ENCODE measurements at regions not wholly inside any gene's neighbourhood (a gene's known extent, or its start where the extent isn't known, plus 50 kb on each side); places are given as distances from the start of the nearest gene placed in this dataset.

DNA sequence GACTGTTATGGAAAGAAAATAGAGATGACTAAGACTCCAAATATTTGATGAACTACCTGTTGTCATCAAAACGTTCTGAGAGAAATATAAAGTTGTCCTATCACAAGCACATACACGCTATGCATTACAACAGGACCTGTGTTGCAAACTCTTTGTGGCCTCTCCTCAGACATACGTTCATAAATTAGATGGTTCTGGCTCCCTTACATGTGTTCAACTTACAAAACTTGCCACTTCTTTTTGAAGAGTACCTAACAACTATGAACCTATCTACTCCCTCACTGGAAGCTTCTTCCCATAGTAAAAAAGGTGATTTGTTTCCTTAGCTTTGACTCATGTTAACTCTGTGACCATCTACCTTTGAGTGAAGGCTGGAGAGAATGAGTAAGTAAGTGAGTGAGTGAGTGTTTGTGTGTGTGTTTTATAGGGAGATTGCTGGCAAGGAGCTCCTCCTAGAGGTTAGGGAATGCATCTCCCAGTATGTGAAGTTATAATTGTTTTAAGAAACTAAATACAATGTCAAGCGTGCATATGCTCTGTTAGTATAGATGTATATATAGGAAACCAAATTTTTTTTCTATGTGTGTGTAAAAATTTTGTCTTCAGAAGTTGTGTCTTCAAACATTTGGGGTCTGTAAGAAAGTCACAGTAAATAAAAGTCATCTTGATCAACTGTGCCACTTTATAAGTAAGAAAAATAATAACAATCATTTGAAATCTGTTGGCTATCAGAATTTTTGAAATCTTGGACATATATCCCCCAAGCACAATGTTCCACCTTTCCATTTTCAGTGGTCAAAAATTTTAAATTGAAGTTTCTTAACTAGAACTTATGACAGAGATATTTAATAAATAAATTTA, 1211.1 kb upstream of the GJE1 start:
- peak; percentile 1 to 82 for DNase-seq (ENCODE audit: low read depth in 1 of 2, low spot score in 1 of 2)
- no peak for TF ChIP-seq JUND (IDR thresholded peaks at IDR 0.05; ENCODE audit: low read depth)

DNA sequence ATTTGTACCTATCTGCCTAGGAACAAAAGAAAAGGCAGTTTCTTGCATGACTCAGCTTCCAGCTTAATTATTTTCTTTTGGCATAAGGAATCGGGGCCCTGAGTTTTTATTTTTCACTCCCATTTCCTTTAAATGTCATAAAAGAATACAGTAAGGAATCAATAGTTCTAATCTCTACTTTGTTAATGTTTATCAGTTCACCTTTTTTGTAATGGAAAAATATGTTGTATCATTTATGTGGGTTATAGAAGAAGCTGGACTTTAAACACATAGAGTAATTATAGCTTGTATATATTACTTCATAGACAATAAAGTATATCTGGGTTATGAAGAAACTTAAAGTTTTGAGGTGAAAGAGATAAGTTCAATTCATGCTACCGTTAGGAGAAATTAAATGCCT, 1214.8 kb upstream of the GJE1 start:
- in situ Hi-C loops (cut with HindIII; ENCODE audit: low pct_unique_long_range_greater_than_20kb, low sequenced_read_pairs): no loop called here
- no peak for DNase-seq (ENCODE audit: low read depth in 1 of 2, low spot score in 1 of 2)
- TF ChIP-seq JUND (IDR thresholded peaks at IDR 0.05; ENCODE audit: low read depth): no peak

More for the DNA sequence above, 1211.1 kb upstream of the GJE1 start:
- in situ Hi-C loops (cut with HindIII; ENCODE audit: low pct_unique_long_range_greater_than_20kb, low sequenced_read_pairs): no loop called here

DNA sequence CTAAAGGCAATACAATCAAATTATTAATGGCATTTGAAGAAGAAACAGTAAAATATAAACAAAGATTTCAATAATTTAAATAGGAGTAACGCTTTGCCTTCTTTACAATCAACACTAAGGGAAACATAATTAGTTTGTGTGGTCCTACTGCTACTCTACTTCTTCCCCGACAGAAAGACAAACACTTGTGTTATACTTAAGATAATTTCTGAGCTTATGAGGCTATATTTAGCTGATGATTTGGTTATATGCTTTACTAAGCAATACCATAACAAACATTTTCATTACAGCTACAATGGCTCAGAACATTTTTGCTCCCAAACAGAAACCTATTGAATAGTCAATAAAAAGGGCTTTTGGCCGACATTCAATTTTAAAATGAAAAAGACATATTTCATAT, 1217.2 kb upstream of the GJE1 start:
- in situ Hi-C loops (cut with HindIII; ENCODE audit: low pct_unique_long_range_greater_than_20kb, low sequenced_read_pairs): no loop called here
- DNase-seq (ENCODE audit: low read depth in 1 of 2, low spot score in 1 of 2): no peak
- TF ChIP-seq JUND (IDR thresholded peaks at IDR 0.05; ENCODE audit: low read depth): no peak

DNA sequence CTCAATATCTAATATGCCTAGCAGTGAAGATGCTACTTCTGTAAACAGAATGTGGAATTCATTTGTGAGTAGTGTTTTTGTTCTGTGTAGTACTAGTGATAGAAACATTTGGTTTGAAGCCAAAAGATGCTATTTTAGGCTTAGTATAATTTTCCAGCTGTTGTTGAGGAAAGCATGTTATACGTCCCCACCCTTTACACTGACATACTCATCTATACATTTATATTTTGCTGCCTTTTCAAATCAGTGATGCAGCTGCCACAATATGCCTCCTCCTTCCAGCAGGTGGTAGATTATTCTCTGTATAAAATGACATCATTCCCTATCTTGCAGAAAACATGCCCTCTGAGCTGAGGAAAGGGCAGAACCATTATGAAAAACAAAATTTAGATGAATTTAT, 1217.6 kb upstream of the GJE1 start:
- TF ChIP-seq JUND (IDR thresholded peaks at IDR 0.05; ENCODE audit: low read depth): no peak
- in situ Hi-C loops (cut with HindIII; ENCODE audit: low pct_unique_long_range_greater_than_20kb, low sequenced_read_pairs): no loop called here
- DNase-seq (ENCODE audit: low read depth in 1 of 2, low spot score in 1 of 2): no peak

DNA sequence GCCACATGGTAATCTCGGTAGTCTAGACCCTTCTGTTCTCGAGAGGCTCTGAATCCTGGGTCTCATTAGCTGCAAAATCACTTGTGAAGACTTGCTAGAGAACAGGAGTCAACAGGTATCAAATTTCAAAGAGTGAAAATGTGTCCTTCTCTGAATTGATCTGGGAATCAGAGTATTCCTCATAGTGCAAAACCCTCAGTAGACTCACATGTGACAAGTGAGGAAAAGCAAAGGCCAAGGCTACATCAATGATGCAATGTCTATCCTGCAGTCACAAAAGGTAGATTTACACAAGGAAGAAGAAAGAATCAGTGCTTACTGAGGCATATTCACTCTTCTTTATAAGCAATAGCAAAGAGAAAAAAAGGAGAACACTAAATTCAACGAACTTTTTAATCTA, 1220.0 kb upstream of the GJE1 start:
- no peak for DNase-seq (ENCODE audit: low read depth in 1 of 2, low spot score in 1 of 2)
- in situ Hi-C loops (cut with HindIII; ENCODE audit: low pct_unique_long_range_greater_than_20kb, low sequenced_read_pairs): no loop called here
- TF ChIP-seq JUND (IDR thresholded peaks at IDR 0.05; ENCODE audit: low read depth): no peak

DNA sequence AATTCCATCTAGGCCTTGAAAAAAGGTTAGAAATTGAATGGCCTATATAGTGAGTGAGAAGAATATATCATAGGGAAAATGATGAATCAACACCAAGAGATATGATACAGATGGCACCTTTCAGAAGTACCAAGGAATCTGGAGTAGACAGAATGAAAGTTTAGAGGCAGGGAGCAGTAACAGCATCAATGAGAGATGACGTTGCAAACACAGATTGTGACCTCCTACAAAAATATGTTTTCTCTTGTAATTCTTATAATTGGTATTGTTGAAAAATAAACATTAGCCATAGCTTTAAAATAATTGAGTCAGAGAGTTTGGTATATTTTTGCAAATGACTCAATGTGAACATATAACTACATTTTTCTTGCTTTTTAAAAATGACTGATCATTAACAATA, 1223.1 kb upstream of the GJE1 start:
- no peak for DNase-seq (ENCODE audit: low read depth in 1 of 2, low spot score in 1 of 2)
- TF ChIP-seq JUND (IDR thresholded peaks at IDR 0.05; ENCODE audit: low read depth): no peak
- in situ Hi-C loops (cut with HindIII; ENCODE audit: low pct_unique_long_range_greater_than_20kb, low sequenced_read_pairs): no loop called here

DNA sequence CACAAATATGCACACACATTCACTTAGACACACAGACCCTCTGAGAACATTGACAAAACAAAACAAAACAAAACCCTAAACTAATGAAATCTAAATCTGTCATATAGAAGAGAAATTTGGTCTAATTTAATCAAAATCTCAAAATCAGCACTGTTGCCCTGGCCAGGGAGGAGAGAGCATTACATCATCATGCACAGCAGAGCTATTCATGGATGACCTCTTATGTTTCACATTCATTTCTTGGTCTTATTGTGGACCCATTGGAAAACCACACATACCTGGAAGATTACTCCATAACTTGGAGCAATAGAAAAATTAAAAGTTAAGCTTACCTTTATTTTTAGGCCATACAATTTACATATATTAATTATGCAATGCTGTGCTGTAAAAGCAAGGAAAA, 1223.6 kb upstream of the GJE1 start:
- no peak for TF ChIP-seq JUND (IDR thresholded peaks at IDR 0.05; ENCODE audit: low read depth)
- no peak for DNase-seq (ENCODE audit: low read depth in 1 of 2, low spot score in 1 of 2)
- in situ Hi-C loops (cut with HindIII; ENCODE audit: low pct_unique_long_range_greater_than_20kb, low sequenced_read_pairs): no loop called here

DNA sequence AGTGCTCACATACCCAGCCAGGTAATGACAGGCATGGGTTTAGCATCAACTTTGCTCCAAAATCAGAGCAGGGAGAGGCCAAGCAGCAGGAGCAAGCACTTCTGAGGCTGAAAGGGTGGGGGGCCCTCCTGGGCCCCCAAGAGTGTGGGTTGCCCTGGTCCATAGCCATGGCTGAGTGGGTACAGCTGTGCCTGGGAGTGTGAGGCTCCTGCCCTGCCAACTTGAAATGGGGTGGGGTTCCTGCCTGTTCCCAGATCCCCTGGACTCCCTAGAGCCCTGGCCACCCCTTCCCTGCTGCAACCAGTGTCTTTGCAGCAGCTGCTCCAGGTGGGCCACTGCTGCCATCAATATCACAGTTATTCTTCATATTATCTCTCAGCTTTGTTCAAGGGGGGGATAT, 1224.2 kb upstream of the GJE1 start:
- no peak for DNase-seq (ENCODE audit: low read depth in 1 of 2, low spot score in 1 of 2)
- TF ChIP-seq JUND (IDR thresholded peaks at IDR 0.05; ENCODE audit: low read depth): no peak
- in situ Hi-C loops (cut with HindIII; ENCODE audit: low pct_unique_long_range_greater_than_20kb, low sequenced_read_pairs): no loop called here

DNA sequence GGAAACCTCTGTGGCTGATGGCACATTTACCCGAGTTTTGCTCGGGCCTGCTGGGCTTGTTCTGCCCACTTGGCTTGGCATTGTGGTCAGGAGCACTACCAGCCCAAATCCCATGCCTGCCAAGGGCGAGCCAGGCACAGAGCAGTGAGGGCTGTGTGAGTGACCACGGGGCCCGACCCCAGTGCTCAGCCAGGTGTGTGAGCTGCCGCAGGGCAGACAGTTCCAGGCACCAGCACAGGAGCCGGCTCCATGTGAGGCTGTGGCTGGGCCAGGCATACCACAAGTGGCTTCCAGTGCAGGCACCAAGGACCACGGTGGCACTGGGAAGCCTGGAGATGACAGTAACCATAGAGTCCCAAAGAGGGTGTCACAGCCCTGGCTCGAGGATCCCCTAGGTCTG, 1225.5 kb upstream of the GJE1 start:
- DNase-seq (ENCODE audit: low read depth in 1 of 2, low spot score in 1 of 2): no peak
- in situ Hi-C loops (cut with HindIII; ENCODE audit: low pct_unique_long_range_greater_than_20kb, low sequenced_read_pairs): no loop called here
- TF ChIP-seq JUND (IDR thresholded peaks at IDR 0.05; ENCODE audit: low read depth): no peak

DNA sequence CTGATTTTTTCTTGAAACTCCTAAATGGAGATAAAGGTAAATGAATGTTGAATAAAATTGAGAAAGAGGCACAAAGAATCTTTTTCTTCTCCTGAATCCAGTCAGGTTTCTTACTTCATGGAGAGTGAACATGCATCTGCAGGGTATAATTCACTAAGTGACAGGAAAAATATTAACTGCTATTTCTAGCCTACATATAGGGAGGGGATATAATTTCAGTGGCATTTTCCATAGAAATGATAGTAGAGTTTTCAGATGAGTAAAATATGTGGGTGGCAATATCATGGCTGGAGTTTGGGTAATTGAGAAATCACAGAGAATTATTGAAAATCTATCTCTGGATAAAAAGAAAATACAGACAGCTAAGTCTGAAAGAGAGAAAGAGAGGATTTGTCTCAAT, 1227.0 kb upstream of the GJE1 start:
- no peak for DNase-seq (ENCODE audit: low read depth in 1 of 2, low spot score in 1 of 2)
- TF ChIP-seq JUND (IDR thresholded peaks at IDR 0.05; ENCODE audit: low read depth): no peak
- in situ Hi-C loops (cut with HindIII; ENCODE audit: low pct_unique_long_range_greater_than_20kb, low sequenced_read_pairs): no loop called here

DNA sequence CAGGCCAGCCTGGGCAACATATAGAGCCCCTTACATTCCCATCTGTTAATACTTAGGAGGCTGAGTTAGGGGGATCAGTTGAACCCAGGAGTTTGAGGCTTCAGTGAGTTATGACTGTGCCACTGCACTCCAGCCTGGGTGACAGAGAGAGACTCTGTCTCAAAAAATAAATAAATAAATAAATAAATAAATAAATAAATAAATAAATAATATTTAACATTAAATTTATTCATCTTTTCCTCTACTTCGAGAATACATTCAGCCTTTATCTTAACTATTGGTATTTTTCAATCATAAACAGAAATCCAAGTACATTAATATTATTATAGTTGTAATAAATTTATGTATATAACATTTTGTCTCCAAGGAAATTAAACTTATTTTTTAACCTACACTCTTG, 1227.7 kb upstream of the GJE1 start:
- no peak for TF ChIP-seq JUND (IDR thresholded peaks at IDR 0.05; ENCODE audit: low read depth)
- in situ Hi-C loops (cut with HindIII; ENCODE audit: low pct_unique_long_range_greater_than_20kb, low sequenced_read_pairs): no loop called here
- DNase-seq (ENCODE audit: low read depth in 1 of 2, low spot score in 1 of 2): no peak

DNA sequence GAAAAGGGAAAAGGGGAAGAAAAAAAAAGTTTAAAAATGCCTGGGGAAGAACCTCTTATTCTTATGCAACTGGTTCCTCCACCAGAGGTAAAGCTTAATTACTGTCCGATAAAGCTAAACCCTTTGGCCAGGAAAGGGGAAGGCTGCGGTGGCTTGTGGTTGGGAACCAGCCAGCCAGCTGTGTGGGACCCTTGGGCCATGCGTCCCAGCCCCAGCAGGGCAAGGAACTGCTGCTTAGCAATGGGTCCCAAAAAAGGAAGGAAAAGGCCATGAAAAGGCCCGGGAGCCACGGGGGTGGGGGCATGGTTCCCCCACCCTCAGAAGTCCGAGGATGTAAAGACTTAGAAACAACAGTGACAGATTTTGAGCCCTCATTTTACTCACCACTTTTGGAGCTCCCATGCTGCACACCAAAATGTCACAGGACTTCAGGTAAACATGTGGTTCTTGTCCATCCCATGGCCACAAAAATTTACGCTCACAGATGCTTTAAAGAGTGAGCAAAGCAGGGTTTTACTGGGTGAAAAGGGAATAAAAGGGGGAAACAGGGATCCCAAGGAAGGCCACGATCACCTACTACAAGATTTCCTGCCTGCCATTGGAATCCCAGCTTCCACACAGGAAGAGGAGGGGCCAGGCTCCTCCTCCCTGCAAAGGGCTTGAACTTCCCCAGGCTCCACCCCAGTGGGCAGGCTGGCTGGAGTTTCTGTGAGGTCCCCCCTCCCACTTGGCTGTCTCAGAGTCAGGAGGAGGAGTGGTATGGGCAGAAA, 1234.7 kb upstream of the GJE1 start:
- DNase-seq (ENCODE audit: low read depth in 1 of 2, low spot score in 1 of 2): no peak
- TF ChIP-seq JUND (IDR thresholded peaks at IDR 0.05; ENCODE audit: low read depth): no peak
- in situ Hi-C loops (cut with HindIII; ENCODE audit: low pct_unique_long_range_greater_than_20kb, low sequenced_read_pairs): no loop called here

DNA sequence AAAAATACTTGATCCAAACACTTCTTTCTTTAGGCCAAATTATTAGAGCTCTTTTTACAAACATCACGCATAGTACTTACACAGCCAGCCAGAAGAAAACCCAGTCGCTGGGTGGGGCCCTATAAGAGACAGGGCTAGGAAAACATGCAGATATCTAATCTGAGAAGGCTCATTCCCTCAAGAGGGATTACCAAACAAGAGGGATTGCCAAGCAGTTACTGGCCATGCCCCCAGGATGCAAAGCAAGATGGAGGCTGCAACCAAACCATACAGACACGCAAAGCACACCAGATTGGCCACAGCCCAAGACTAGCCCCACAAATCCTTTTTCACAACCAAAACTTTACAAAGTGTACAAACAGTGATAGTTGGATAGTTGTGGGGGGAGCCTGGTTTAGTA, 1235.4 kb upstream of the GJE1 start:
- TF ChIP-seq JUND (IDR thresholded peaks at IDR 0.05; ENCODE audit: low read depth): no peak
- DNase-seq (ENCODE audit: low read depth in 1 of 2, low spot score in 1 of 2): no peak
- in situ Hi-C loops (cut with HindIII; ENCODE audit: low pct_unique_long_range_greater_than_20kb, low sequenced_read_pairs): no loop called here

All from T47D (cell line).